Hematopoietic multipotent progenitor cell treated with erythropoietin and hydrocortisone succinate and interleukin-3 and kit ligand, for 17 days (in vitro differentiated cells): ENCODE measurements at regions not wholly inside any gene's neighbourhood (a gene's known extent, or its start where the extent isn't known, plus 50 kb on each side); places are given as distances from the start of the nearest gene placed in this dataset.
A peak's percentile ranks its signal among the peaks of the same experiment; 100 is the strongest.
"Not testable (repeated sequence)": the region's sequence is repeated elsewhere in the genome, so short reads cannot be mapped to it uniquely, and the experiment has no call there.

Source experiments
- DNase-seq: peaks from one replicate; pipeline ENCODE4 v3.0.0-alpha.2; 2015; ENCODE audit warnings: low spot score

DNA sequence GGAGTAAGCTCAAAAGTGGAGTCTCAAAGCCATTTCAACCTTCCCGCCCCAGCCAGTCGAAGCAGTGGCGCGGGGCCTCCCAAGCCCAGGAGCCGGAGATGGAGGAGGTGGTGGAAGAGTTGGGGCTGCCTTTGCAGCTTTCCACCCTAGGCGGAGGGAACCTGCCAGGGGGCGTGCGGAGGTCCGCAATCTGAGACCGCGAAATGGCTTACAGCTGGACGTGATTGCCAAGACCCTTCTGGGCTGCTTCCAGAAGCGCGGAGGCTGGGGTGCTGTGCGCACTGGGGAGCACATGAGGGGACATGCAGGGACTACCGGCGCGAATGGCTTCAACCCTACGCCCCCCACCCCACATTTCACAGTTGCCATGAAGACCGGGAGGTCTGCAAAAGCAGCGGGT, 86.2 kb downstream of the PRR15 start:
- DNase-seq, result no peak

DNA sequence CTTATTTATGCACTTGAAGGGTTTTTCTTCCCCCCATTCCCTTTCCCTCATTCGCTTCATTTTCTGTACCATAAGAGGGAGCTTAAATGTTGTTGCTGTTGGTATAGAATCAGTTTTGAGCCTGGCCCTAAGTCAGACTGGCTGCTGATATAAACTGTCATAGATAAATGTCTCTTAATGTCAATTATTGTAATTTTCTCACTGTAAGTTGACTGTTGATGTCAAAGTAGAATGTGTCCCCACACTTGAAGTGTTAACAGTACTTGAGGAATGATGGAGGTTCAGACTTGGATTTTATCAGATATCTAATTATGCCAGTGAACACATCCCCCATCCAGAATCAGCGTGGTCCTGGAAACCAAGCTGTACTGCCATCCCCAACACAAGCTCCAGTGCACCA, 87.8 kb downstream of the PRR15 start:
- DNase-seq, result no peak

DNA sequence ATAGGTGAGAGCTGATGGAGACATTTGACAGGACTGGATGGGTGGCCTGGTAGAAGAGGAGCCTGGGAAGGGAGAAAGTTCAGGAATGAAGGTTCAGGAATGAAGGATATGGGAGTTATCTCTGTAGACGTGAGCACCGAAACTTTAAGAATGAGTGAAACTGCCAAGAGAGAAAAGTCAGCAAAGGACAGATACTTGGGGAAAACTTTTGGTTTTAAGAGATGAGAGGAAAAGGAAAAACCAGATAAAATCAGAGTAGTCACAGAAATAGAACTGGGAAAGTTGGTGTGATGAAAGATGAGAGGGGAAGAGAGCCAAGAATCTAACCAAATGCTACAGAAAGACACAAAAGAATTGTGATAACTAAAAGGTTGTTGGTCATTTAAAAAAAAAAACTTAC, 88.9 kb downstream of the PRR15 start:
- DNase-seq, result no peak

DNA sequence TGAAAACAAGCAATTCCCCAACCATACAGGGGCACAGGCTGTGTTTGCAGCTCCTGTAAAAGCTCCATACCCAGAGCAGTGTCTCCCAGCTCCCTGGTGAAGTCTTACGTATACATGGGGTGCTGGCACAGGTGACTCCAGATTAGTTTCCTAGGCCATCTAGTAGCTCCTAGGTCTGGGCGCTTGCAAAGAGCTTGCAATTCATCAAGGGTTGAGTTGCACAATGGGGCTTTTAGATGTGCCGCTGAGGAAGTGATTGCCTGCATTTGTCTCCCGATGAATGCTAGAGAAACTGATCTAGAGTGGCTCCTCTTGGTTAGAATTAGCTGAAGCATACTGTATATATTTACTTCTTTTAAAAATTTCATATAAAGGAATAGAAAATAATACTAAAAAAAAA, 90.7 kb downstream of the PRR15 start:
- DNase-seq, result not testable (repeated sequence)

DNA sequence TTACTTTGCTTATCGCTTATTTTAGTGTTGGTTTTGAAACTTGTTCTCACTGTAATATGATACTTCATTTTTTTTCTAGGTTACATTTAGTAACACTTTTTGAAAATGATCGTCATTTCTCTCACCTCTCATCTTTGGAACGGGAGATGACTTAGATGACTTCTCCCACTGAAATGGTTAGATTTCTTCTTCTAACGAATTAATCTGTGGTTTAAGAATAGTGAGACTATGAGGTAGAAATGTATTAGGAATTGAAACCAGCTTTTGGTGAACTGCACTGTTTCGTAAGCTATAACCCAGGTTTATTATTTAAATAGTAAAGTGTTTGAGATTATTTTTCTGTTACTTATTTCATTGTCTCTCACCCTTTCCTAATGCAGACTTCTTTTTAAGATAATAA, 93.7 kb downstream of the PRR15 start:
- no peak for DNase-seq

DNA sequence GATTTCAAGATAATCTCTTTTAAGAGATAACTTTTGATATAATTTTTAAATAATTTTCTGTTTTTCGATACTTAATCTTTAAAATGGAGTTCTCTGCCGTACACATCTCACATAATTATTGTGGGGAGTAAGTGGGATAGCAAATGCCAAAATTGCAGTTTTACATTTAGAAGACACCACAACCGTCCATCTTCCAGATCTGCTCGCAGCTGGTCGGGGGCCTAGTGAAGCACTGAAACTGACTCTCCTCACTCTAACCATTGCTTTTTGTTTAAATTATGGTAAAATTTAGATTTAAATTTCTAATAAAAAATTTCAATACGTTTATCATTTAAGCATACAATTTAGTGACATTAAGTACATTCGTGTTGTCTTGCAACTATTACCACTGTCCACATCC, 94.2 kb downstream of the PRR15 start:
- no peak for DNase-seq

DNA sequence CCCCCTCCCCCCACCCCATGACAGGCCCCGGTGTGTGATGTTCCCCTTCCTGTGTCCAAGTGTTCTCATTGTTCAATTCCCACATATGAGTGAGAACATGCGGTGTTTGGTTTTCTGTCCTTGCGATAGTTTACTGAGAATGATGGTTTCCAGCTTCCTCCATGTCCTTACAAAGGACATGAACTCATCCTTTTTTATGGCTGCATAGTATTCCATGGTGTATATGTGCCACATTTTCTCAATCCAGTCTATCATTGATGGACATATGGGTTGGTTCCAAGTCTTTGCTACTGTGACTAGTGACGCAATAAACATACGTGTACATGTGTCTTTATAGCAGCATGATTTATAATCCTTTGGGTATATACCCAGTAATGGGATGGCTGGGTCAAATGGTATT, 95.6 kb downstream of the PRR15 start:
- not testable (repeated sequence) for DNase-seq

DNA sequence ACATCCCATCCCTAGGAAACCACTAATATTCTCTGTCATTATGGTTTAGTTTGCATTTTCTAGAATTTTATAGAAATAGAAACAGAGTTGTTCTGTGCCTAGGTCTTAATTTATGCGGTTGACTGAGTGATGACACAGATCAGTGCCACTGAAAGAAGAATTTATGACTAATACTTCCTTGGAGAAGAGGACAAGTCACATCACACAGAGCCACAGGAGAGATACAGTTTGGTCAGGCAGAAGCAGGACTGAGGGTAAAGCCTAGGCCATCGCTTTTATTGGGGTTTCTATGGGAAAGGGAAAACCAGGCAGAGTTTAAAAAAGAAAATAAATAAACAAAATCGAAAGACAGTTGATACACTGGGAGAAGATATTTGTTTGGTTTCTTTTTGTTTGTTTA, 99.3 kb downstream of the PRR15 start:
- not testable (repeated sequence) for DNase-seq

DNA sequence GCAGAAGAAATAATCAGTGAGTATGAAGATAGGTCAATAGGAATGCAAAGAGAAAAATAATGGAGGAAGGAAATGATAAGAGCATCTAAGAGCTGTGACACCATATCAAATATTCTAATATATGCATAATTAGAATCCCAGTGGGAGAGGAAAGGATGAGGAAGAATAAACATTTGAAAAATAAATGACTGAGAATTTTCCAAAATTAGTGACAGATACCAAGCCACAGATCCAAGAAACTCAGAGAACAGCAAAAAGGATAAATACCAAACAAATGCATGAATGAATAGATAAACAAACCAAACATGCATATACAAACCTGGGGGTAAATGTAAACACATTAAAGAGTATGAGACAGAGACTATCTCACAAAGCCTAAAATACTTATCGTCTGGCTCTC, 101.4 kb downstream of the PRR15 start:
- DNase-seq, result not testable (repeated sequence)

DNA sequence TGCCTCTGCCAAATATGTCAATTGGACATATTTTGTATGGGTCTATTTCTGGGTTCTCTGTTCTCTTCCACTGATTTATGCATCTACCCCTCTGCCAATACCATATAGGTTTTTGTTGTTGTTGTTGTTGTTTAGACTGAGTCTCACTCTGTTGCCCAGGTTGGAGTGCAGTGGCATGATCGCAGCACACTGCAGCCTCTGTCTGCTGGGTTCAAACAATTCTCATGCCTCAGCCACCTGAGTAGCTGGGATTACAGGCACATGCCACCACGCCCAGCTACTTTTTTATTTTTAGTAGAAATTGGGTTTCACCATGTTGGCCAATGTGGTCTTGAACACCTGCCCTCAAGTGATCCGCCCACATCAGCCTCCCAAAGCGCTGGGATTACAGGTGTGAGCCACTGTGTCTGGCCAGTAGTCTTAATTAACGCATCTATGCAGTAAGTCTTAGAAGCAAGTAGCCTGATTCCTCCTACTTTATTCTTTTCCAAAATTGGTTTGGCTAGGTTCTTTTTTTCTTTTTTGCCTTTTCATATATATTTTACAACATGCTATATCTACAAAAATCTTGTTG, 103.5 kb downstream of the PRR15 start:
- DNase-seq, result not testable (repeated sequence)

DNA sequence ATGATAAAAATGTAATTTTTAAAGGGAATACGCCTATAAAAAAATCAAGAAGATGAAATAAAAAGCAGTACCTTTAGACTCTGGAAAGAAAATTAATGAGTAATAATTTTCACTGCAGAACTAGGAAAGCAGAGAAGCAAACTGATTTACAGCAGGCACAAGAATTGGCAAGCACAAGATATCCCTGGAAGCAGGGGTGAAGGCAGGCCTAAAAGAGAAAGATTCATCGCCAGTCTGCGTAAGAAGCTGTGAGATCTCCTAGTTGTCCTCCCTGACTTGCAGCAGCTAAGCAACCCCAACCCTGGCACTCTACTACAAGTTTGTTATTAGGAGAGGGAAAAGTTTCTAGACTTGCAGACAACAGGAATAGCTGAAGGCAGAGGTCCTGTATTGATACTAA, 107.7 kb downstream of the PRR15 start:
- DNase-seq, result not testable (repeated sequence)

DNA sequence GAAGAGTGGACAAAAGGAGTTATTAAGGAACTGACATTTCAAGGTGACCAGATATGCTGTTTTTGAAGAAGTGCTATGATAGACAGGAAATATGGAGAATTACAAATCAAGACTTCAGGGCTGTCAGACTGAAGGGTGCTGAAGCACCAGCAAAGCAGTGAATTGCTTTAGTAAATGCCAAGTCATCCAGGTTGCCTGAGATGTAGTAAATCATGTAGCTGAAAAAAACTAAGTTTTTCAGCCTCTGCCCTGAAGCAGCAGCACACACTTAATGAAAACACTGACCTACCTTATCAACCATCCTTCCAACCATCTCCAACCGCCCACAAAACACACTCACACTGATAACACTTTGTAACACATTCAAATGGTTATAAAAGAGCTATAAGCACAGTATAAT, 110.0 kb downstream of the PRR15 start:
- DNase-seq, result not testable (repeated sequence)

DNA sequence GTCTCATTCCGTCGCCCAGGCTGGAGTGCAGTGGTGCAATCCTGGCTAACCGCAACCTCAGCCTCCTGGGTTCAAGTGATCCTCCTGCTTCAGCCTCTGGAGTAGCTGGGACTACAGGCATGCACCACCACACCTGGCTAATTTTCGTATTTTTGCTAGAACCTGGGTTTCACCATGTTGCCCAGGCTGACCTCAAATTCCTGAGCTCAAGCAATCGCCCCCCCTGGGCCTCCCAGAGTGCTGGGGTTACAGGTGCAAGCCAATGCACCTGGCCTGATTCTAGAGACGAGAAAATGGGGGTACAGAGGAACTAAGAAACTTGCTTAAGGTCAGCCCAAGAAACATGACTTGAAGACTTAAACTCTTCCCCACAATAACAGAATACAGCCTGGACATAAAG, 111.0 kb downstream of the PRR15 start:
- DNase-seq, result not testable (repeated sequence)

DNA sequence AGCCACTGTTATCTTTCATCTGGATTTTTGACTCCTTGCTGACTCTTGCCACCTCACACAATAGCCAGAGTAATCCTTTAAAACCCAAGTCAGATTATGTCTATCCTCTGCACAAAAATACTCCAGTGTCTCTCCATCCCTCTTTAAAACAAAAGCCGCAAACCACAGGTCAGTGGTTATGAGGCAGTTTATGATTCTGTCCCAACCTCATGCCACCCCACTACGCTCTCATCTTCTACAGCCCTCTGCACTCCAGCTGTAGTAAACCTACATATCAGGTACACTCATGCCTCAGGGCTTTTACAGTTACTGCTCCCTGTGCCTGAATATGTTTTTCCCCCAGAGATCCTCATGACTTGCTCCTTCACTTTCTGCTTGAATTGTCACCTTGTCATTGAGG, 113.6 kb downstream of the PRR15 start:
- DNase-seq, result not testable (repeated sequence)

DNA sequence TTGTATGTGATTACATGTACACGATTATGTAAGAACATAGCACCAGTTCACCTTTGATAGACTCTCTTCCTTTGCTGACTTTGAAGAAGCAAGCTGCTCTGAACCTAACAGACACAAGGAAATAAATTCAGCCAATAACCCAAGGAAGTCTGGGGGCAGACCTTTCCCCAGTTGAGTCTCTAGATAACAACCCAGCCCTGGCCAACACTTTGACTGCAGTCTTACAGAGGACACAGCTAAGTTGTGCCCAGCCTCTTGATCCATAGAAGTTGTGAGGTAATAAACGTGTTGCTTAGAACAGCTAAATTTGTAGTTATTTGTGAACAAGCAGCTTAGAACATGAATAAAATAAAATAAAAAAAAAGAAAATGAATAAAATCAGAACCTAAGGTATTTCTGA, 116.3 kb downstream of the PRR15 start:
- DNase-seq, result not testable (repeated sequence)

DNA sequence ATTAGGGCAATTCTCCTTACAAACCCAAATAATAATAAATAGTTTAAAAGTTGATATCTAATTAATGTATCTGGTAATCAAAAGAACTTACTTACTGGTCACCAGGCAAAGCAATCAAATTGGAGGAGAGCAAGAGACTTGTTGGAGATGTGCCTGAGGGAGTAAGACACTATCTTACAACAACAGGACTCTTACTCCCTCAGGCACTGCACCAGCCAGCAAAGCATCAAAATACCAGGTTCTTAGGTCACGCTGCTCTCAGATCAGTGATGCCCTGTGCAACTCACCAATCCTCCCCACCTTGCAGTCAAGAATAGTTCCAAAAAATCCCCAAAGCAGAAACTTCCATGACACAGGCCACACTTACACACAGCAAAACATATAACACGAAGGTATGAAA, 117.0 kb downstream of the PRR15 start:
- DNase-seq, result not testable (repeated sequence)

DNA sequence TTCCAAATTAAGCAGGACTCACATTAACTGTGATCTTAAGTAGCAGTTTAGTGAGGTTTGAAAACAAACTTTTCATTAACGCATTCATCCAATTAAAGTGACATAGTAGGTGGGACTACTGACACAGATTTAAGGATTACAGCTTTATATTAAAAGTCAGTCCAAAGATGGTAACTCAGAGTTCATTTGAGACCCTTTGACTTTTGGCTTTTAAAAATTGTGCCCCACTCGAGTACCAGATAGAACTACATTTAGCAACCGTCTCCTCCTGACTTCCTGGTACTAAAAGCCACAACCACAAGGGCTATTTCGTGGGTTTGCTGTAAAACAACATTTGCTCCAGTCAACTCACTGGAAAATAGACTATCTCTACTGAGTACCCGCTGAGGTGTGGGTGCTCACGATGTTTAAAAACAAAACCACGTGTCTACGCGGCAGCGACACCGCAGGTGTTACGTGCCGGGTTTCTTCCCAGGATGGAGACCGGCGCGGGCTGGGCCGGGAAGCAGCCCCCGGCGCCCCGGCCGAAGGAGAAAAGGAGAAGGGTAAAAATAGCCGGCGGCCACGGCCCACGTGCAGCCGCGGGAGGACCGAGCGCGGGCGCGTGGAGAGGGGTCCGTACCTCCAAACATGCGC, 120.6 kb downstream of the PRR15 start:
- DNase-seq, result peak; percentile 22

DNA sequence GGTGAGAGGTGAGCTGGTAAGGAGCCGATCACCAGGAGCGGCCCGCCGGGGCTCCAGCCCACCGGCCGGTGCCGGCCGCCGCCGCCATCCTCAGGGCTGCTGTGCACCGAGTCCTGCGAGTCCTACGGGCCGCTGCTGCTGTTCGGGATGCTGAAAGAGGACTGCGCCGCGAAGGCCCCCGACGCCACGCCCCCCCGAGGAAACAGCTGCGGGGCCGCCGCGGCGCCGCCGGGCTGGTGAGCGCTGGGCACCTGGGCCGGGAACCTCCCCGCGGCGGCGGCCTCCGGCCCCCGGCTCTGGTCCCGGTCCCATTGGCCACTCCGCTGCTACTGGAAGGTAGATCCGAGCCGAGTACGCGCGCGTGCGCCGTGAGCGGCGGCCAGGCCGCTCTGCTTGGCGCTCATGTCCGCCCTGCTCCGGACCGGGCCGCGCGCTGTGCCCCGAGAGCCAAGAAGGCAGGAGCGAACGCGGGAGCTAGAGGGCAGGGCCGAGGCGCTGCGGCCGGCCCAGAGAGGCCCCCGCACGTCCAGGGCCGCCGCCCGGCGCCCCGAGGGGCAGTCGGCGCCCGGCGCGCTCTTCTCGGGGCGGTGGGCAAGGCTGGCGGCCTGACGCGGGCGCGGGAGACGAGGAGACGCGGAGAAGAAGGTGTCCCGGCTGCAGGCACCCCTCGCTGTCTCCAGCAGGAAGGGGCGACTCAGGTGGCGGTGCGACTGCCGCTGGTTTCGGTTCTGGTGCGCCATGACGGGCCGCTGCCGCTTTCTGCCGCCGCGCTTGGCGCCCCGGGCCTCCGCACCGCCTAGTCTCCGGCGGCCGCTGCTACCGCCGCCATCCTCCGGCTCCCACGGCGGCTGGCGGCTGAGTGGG, 121.3 kb upstream of the WIPF3 start:
- peak; percentile 45 for DNase-seq

DNA sequence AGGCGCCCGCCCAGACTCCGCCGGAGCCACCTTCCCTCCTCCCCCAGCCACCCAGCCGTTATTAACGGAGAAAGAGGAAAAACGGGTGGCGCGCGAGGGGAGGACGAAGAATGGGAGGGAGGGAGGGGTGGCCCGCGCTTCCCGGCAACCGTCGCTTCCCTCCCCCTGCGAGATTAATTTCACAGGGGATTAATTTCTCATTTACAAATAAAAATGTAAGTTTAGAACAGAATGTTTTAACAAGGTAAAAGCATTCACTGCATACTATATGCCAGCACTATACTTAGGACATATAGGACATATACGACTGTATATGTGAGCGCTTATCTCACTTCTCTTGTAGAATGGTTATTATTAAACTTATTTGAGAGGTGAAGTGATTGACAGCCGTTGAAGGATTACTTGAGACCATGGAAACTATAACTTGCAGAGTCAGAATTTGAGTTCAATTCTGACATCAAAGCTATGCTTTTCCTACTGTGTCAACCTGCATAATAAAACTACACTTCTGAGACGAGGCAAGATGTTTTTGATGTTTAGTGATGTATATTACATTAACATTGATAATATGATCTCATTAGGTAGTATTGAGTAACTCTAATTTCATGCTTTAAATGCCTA, 120.5 kb upstream of the WIPF3 start:
- DNase-seq, result peak; percentile 23

DNA sequence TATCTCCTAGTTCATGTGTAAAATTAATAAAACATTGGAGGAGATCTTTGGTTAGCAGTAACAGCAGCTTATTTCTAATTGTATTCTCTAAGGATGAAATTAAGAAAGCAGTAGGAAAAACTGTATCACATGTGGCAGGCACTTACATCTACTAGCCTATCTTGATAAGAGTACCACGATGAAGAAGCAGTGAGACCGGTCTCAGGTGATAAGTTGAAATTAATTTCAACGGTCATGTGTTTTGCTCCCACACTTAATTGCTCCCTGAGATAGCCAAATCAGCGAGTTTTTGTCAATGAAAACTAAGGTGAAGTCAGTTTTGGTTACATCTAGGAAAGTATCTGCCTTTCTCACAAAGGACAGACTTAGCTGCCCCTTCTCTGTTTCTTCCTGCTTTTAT, 115.8 kb upstream of the WIPF3 start:
- DNase-seq, result not testable (repeated sequence)

DNA sequence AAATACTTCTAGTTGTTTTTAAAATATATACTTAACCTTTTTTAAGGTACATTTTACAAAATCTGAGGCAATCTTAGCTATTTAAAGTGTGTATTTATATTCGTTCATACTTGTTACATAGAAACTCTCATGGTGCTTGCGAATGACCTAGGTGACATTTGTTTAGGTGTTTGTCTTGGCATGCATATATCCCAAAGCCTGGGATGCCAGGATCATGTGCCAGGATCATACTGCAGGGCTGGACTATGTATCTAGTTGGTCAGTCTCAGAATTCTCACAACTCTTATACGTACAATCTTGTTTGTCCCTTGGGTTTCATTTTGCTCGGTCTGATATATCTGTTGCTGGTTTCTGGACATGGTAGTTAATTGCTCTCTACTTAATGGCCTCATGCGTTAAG, 109.9 kb upstream of the WIPF3 start:
- not testable (repeated sequence) for DNase-seq

DNA sequence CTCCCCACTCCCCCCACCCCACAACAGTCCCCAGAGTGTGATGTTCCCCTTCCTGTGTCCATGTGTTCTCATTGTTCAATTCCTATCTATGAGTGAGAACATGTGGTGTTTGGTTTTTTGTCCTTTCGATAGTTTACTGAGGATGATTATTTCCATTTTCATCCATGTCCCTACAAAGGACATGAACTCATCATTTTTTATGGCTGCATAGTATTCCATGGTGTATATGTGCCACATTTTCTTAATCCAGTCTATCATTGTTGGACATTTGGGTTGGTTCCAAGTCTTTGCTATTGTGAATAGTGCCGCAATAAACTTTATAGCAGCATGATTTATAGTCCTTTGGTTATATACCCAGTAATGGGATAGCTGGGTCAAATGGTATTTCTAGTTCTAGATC, 106.6 kb upstream of the WIPF3 start:
- not testable (repeated sequence) for DNase-seq

DNA sequence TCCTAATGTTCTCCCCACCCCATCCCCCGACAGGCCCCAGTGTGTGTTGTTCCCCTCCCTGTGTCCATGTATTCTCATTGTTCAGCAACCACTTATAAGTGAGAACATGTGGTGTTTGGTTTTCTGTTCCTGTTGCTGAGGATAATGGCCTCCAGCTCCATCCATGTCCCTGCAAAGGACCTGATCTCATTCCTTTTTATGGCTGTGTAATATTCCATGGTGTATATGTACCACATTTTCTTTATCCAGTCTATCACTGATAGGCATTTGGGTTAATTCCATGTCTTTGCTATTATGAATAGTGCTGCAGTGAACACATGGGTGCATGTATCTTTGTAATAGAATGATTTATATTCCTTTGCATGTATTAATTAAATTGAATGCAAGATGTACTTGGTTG, 104.8 kb upstream of the WIPF3 start:
- not testable (repeated sequence) for DNase-seq
